Smooth muscle cell (in vitro differentiated cells): ENCODE measurements at regions not wholly inside any gene's neighbourhood (a gene's known extent, or its start where the extent isn't known, plus 50 kb on each side); places are given as distances from the start of the nearest gene placed in this dataset.
"Not testable (repeated sequence)": the region's sequence is repeated elsewhere in the genome, so short reads cannot be mapped to it uniquely, and the experiment has no call there.

Experiments used
- DNase-seq: peaks from one replicate; lab custom pipeline; 2025; ENCODE audit not compliant: unreplicated experiment; lab: John Stamatoyannopoulos, UW
- H2AFZ ChIP-seq: fragments of 200-600 bp; sonication (generic); 2 replicates; pipeline ENCODE4 v1.6.0; 2016; ENCODE audit warnings: antibody characterized with exemption, low read depth, mild to moderate bottlenecking
- H3F3A ChIP-seq: fragments of 200-600 bp; sonication (generic); 2 replicates; pipeline ENCODE4 v1.6.0; 2017; ENCODE audit warnings: antibody characterized with exemption, low read depth
- H3K27ac ChIP-seq: fragments of 200-600 bp; sonication (generic); 2 replicates; pipeline ENCODE4 v1.5.1; 2016; ENCODE audit warnings: low read depth, mild to moderate bottlenecking
- H3K27me3 ChIP-seq: fragments of 200-600 bp; sonication (generic); 2 replicates; pipeline ENCODE4 v1.6.1; 2016; ENCODE audit warnings: low read depth, mild to moderate bottlenecking
- H3K36me3 ChIP-seq: fragments of 200-600 bp; sonication (generic); 2 replicates; pipeline ENCODE4 v1.5.1; 2016; ENCODE audit warnings: low read depth
- H3K4me1 ChIP-seq: fragments of 200-600 bp; sonication (generic); 2 replicates; pipeline ENCODE4 v1.5.1; 2016; ENCODE audit warnings: low read depth
- H3K4me2 ChIP-seq: fragments of 200-600 bp; sonication (generic); 2 replicates; pipeline ENCODE4 v1.6.0; 2016; ENCODE audit warnings: mild to moderate bottlenecking
- H3K4me3 ChIP-seq: fragments of 200-600 bp; sonication (generic); 2 replicates; pipeline ENCODE4 v1.5.1; 2016; ENCODE audit warnings: mild to moderate bottlenecking
- H3K79me2 ChIP-seq: fragments of 200-600 bp; sonication (generic); 2 replicates; pipeline ENCODE4 v1.6.0; 2016; ENCODE audit warnings: low read depth, mild to moderate bottlenecking
- H3K9ac ChIP-seq: fragments of 200-600 bp; sonication (generic); 2 replicates; pipeline ENCODE4 v1.6.0; 2016; ENCODE audit warnings: low read depth
- H3K9me3 ChIP-seq: fragments of 200-600 bp; sonication (generic); replicated peaks from 2 replicates; pipeline ENCODE4 v1.5.1; 2016; ENCODE audit warnings: low read depth
- H4K20me1 ChIP-seq: fragments of 200-600 bp; sonication (generic); 2 replicates; pipeline ENCODE4 v1.6.0; 2016; ENCODE audit warnings: low read depth
- WGBS: methylation state at CpG from one replicate; pipeline ENCODE4 v1.1.7; 2016; ENCODE audit warnings: low lambda C conversion rate; 5-methylcytosine and 5-hydroxymethylcytosine counted together
- TF ChIP-seq, protein P1 (sequence below): fragments of 200-600 bp; sonication (generic); IDR thresholded peaks from 2 replicates; pipeline ENCODE4 v1.5.1; 2017; ENCODE audit warnings: borderline replicate concordance, mild to moderate bottlenecking, antibody characterized with exemption; ENCODE audit not compliant: insufficient read depth, poor library complexity, severe bottlenecking

DNA sequence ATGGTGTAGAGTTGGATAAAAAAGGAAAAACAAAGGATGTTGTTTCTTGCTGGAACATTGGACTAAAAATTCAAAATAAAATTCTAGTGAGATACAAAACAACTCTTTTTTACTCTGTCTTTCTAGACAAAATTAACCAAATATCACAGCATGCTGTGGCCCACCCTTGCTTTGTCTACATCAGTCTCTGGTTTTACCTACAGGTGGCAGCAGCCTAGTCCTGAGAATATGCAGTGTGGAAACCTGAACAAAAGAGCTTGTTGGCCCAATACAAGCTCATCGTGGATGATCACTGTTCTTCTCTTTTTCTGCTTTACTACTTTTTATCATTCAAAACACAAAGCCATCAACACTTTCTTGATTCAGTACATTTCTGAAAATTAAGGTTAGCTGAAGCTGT is 210.4 kb downstream of the CDH19 start:
- Histone ChIP-seq H3K79me2 (no peaks in the 10 kb centered on the region), H2AFZ (no peak overlapping the region), H3K4me1 (no peaks in the 10 kb centered on the region), H3K4me2 (no peak overlapping the region), H3K4me3 (no peak overlapping the region), H3K27me3 (no peaks in the 10 kb centered on the region), H3K36me3 (no peaks in the 10 kb centered on the region), H3K9me3 (no peaks in the 10 kb centered on the region), H3K9ac (no peak overlapping the region), H4K20me1 (no peaks in the 10 kb centered on the region), H3F3A (no peaks in the 10 kb centered on the region), H3K27ac (no peak overlapping the region)
- TF ChIP-seq, protein P1, sequence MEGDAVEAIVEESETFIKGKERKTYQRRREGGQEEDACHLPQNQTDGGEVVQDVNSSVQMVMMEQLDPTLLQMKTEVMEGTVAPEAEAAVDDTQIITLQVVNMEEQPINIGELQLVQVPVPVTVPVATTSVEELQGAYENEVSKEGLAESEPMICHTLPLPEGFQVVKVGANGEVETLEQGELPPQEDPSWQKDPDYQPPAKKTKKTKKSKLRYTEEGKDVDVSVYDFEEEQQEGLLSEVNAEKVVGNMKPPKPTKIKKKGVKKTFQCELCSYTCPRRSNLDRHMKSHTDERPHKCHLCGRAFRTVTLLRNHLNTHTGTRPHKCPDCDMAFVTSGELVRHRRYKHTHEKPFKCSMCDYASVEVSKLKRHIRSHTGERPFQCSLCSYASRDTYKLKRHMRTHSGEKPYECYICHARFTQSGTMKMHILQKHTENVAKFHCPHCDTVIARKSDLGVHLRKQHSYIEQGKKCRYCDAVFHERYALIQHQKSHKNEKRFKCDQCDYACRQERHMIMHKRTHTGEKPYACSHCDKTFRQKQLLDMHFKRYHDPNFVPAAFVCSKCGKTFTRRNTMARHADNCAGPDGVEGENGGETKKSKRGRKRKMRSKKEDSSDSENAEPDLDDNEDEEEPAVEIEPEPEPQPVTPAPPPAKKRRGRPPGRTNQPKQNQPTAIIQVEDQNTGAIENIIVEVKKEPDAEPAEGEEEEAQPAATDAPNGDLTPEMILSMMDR, result no peak
- no peak for DNase-seq
- 89% methylated on average over 1 of the region's 1 CpG for WGBS

DNA sequence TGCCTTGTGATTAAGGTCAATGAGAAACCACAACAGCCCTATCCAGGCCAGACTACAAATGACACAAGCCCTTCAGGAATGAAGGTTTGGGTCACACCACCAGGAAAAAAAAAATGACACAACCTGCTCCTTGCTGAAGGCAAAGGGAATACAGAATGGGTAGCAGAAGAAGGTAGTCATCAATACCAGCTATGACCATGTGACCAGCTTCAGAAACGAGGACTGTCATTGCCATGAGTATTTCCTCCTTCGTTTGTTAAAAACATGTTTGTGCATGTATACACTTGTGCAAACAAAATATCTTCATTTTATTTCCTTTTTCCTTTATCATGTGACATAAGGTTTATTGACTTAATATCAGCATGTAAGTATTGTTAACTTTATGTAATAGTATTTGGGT is 226.6 kb downstream of the CDH19 start:
- no peak for DNase-seq
- Histone ChIP-seq H4K20me1 (no peaks in the 10 kb centered on the region), H3K79me2 (no peaks in the 10 kb centered on the region), H3K4me2 (no peak overlapping the region), H3K36me3 (no peaks in the 10 kb centered on the region), H3K4me1 (no peaks in the 10 kb centered on the region), H3K27ac (no peak overlapping the region), H3F3A (no peaks in the 10 kb centered on the region), H3K4me3 (no peak overlapping the region), H2AFZ (no peak overlapping the region), H3K27me3 (no peaks in the 10 kb centered on the region), H3K9ac (no peak overlapping the region), H3K9me3 (no peaks in the 10 kb centered on the region)
- TF ChIP-seq, protein P1, result no peak
- 84% methylated on average over 2 of the region's 2 CpGs for WGBS

DNA sequence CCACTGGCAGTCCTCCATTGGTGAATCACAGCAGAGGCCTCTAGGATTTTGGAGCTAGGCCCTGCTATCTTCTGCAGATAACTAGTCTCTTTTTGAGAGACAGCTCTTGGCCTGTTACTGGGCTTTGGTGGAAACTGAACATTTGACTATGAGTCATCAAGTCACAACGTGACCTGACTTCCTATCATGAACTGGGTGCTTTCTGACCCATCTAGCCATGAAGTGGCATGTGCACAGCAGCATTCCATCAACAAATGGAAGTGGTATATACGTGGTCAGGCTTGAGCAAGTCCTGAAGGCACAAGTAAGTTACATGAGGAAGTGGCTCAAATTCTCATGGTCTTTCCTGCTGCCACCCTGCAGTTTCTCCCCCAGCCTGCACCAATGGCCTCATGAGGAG is 228.5 kb downstream of the CDH19 start:
- not testable (repeated sequence) for H3K27ac ChIP-seq, H3K27me3 ChIP-seq, H3K9ac ChIP-seq, H2AFZ ChIP-seq, DNase-seq, H3K79me2 ChIP-seq, H3F3A ChIP-seq, H3K36me3 ChIP-seq, H3K4me3 ChIP-seq, H3K4me2 ChIP-seq, H3K4me1 ChIP-seq, H4K20me1 ChIP-seq, H3K9me3 ChIP-seq
- 58% methylated on average over 2 of the region's 2 CpGs for WGBS

DNA sequence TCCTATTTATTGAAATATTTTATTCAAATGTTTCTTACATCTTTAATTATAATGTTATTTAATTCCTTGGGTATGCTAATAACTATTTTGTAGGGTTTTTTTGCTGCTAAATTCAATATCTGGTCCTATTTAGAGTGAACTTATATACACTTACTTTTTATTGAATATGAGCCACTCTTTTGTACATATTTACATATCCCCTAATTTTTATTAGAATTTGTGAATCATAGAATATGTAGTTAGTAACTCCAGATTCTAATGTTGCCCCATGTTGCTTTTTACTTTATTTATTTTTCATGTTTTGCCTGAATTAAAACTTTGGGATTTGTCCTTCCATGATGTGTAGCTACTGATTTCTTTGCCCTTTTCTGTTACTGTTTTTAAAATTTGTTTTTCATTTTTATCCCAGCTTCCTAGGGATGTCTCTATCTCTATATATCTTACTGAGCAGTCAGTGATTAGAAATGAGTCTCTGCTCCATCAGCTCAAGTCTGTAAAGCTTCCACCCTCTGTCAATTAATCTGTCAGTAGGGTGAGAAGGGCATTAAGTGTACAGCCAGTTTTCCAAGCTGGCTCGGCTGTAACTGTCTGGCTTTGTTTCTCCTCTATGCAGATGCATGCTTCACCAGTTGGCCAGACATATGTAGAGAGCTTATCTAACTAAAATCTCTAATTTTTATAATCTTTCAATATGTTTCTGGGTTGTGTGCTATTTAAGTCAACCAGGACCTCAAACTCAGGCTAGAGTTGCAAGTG is 256.9 kb downstream of the CDH19 start:
- Histone ChIP-seq H3K27me3 (no peaks in the 10 kb centered on the region), H4K20me1 (no peaks in the 10 kb centered on the region), H3K9ac (no peak overlapping the region), H3K27ac (no peak overlapping the region), H3K4me1 (no peaks in the 10 kb centered on the region), H3F3A (no peaks in the 10 kb centered on the region), H3K4me3 (no peak overlapping the region), H3K36me3 (no peaks in the 10 kb centered on the region), H2AFZ (peak overlapping the region; percentile 74), H3K4me2 (no peak overlapping the region), H3K79me2 (no peaks in the 10 kb centered on the region), H3K9me3 (no peaks in the 10 kb centered on the region)
- 10% methylated on average over 1 of the region's 1 CpG for WGBS
- TF ChIP-seq, protein P1, result no peak
- DNase-seq, result no peak
